22Rv1 (cell line): ENCODE measurements at regions not wholly inside any gene's neighbourhood (a gene's known extent, or its start where the extent isn't known, plus 50 kb on each side); places are given as distances from the start of the nearest gene placed in this dataset.

Experiments used
- H3K27ac ChIP-seq: fragments of 450-650 bp; 2 replicates; pipeline ENCODE4 v1.5.1; 2017
- ZFX ChIP-seq: fragments of 450-650 bp; IDR thresholded peaks from 2 replicates; pipeline ENCODE4 v1.6.1; 2017; ENCODE audit warnings: antibody characterized with exemption, borderline replicate concordance
- TF ChIP-seq, protein P1 (sequence below): fragments of 450-650 bp; IDR thresholded peaks from 2 replicates; pipeline ENCODE4 v1.5.1; 2017; ENCODE audit warnings: mild to moderate bottlenecking

DNA sequence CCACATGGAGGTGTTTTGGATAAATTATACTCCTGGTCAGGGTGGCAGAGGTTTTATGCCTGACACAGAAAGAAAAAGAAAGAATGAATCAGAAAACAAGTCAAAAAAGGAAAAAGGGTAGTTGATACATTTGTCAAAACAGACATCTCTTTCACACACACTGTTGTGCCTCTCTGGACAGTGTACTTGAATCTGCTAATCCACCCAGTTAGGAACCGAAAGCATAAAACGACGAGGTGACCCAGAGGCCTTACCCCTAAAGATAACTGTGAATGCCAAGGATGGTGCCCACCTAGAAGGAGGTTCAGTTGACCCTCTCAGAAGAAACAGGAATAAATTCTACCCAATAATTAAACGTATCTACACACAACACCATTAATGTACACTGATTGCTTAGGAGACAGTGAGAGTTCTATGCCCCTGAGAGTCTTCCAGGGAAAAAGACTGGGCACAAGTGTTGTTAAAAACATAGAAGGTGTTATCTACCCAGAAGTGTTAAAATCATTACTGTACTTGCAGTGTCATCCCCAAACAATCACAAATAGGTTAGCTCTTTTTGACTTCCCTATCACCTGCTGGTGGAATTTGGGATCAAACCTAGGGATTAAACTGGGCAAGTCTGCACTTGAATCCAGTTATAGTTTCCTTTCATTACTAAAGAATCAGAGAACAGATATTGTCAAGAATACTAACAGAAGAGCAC lies 123.2 kb upstream of the DNAJC10 start:
- H3K27ac ChIP-seq = no peak overlapping the region
- no peak for TF ChIP-seq ZFX
- TF ChIP-seq, protein P1, sequence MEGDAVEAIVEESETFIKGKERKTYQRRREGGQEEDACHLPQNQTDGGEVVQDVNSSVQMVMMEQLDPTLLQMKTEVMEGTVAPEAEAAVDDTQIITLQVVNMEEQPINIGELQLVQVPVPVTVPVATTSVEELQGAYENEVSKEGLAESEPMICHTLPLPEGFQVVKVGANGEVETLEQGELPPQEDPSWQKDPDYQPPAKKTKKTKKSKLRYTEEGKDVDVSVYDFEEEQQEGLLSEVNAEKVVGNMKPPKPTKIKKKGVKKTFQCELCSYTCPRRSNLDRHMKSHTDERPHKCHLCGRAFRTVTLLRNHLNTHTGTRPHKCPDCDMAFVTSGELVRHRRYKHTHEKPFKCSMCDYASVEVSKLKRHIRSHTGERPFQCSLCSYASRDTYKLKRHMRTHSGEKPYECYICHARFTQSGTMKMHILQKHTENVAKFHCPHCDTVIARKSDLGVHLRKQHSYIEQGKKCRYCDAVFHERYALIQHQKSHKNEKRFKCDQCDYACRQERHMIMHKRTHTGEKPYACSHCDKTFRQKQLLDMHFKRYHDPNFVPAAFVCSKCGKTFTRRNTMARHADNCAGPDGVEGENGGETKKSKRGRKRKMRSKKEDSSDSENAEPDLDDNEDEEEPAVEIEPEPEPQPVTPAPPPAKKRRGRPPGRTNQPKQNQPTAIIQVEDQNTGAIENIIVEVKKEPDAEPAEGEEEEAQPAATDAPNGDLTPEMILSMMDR = no peak

DNA sequence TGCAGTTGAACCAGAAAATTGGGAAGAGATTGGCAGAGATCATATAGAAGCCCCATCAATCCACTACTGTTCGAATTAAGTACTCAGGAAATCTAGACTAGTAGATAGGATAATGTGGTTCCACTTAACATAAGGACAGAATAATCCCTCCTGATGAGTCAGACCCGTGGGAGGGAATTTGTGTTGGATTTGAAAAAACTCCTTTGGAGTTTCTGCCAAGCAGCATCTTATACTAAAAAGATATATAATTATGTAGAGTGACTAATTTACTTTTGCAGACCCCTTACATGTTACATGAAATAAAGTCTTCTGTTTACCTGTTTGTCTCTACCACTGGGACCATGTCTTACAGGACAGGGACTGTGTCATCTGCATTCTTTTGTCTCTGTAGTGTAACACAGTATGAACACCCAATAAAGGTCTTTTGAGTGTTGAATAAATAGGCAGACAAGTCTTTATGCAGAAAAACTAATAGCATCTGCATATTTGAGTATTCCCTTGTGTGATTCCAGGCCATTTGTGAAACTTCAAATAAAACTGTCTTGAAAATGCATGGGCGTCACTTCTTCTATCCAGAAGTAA lies 122.6 kb upstream of the DNAJC10 start:
- no peak overlapping the region for H3K27ac ChIP-seq
- TF ChIP-seq ZFX = no peak
- TF ChIP-seq, protein P1 = no peak

DNA sequence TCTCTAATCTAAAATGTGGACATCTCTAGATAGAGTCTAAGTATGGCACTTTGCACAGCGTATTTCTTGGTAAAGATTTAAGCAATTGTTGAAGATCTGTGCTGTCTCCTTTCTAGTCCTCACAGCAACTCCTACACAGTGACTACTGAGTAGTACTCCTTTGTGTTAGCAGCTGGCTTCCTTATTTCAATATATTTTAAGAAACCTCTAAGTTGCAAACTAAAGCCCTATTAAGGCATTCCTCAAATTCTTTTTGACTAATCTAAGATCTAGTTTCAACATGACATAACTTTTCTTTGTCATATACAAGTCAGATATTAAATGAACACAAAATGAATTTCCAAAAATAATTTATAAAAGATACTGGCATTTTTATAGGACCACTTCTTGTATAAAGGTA lies 121.8 kb upstream of the DNAJC10 start:
- TF ChIP-seq, protein P1 = no peak
- no peak for TF ChIP-seq ZFX
- no peak overlapping the region for H3K27ac ChIP-seq

DNA sequence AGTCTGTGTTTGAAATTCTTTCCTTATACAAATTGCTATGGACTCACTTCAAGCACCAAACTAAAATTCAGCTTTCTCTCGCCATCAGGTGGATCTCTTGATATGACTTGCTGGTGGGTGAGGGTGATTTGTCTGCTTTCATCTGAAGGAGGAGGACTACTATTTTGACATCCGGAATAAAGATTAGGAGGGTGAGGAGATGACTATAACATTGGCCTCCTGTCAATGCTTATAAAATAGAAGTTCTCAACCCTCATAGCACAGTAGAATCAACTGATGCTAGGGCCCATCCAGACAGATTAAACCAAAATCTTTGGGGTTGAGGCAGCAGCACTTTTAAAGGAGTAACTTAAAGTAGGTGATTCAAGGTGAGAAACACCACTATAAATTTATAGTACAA lies 120.4 kb upstream of the DNAJC10 start:
- no peak overlapping the region for H3K27ac ChIP-seq
- TF ChIP-seq, protein P1 = no peak
- TF ChIP-seq ZFX = no peak

DNA sequence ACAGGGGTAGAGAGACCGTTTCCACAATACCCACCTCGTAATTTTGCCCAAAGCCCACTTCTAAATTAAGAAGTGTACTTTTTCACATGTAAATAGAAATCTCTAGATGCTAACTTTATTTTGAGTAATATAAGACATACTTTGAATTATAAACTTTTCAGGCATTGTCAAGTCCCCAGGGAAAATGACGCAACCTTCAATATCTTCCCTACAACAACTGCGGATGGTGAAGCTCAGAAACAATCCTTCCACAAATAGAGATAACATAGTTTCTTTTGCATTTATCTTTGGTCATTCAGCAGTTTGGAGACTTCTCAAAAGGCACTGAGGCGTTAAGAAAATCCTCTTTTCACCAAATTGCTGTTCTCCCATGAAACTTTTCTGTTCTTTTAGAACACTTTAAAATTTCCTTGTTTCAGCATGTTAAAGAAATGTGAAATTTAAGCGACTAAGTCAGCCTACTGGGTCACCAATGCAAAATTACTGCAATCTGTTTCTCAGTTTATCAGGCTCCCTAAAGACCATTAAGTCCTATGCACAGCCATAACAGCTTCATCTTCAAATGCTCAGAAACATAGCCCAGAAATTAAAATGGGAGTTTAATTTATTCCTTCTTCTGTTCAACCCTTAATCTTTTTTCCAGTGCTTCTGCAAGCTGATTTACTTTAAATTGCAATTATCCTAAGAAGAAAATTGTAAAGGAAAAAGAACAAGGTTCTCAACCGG lies 118.3 kb upstream of the DNAJC10 start:
- no peak for TF ChIP-seq ZFX
- TF ChIP-seq, protein P1 = no peak
- no peak overlapping the region for H3K27ac ChIP-seq

DNA sequence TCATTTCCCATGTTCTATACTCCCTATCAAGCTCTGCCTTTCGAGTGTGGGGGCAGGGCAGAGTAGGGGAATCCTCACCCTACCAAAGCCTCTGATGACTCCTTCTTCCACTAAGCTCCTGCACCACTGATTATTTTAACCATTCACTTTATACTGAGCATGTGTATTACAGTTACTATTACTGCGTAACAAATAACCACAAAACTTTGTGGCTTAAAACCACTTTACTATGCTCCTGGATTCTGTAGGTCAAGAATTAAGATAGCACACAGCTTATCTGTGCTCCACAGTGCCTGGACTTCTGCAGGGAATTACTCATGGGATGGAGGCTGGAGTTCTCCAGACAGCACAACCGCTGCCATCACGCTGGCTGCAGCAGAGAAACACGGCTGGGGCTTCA lies 117.4 kb upstream of the DNAJC10 start:
- H3K27ac ChIP-seq = no peak overlapping the region
- TF ChIP-seq ZFX = no peak
- TF ChIP-seq, protein P1 = no peak

DNA sequence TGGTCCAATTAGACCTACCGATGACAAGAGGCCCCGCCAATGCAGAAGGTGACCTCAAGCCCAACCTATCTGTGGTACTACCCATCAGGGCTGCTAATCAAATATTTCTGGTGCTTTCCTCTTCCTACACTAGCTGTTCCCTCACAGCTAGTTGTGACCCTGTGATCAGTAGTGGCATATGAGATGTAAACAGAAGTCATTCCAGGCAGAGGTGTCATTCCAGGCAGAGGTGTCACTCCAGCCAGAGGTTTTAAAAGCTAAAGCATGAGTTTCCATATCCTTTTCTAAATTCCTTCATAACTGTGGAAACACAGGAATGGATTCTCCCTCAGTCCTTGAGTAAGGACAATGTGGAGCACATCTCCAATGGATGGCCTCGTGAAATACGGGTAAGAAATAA lies 110.9 kb upstream of the DNAJC10 start:
- TF ChIP-seq, protein P1 = no peak
- TF ChIP-seq ZFX = no peak
- H3K27ac ChIP-seq = no peak overlapping the region
